ES-I3 (cell line): ENCODE measurements at regions not wholly inside any gene's neighbourhood (a gene's known extent, or its start where the extent isn't known, plus 50 kb on each side); places are given as distances from the start of the nearest gene placed in this dataset.

Experiments
- H3K36me3 ChIP-seq: 2 replicates; pipeline ENCODE4 v1.6.1; 2013; ENCODE audit warnings: mild to moderate bottlenecking, low read length, control low read depth, moderate library complexity; ENCODE audit not compliant: insufficient read depth
- H3K4me1 ChIP-seq: 2 replicates; pipeline ENCODE4 v1.6.1; 2013; ENCODE audit warnings: mild to moderate bottlenecking, control low read depth, low read length; ENCODE audit not compliant: insufficient read depth
- H3K9ac ChIP-seq: 2 replicates; pipeline ENCODE4 v1.6.1; 2013; ENCODE audit warnings: low read depth, mild to moderate bottlenecking, low read length, moderate library complexity
- H3K9me3 ChIP-seq: 2 replicates; pipeline ENCODE4 v1.6.1; 2013; ENCODE audit warnings: mild to moderate bottlenecking, low read length, moderate library complexity; ENCODE audit not compliant: control insufficient read depth, insufficient read depth

GRCh38 chr11:115557681-115558080, 53.5 kb upstream of the CADM1 start:
- Histone ChIP-seq H3K9ac (no peak overlapping the region), H3K36me3 (no peaks in the 10 kb centered on the region), H3K9me3 (no peaks in the 10 kb centered on the region; the same call in 1 of the 2 replicates), H3K4me1 (no peaks in the 10 kb centered on the region)

GRCh38 chr11:115556984-115557383, 52.8 kb upstream of the CADM1 start:
- no peaks in the 10 kb centered on the region; the same call in 1 of the 2 replicates for H3K9me3 ChIP-seq
- H3K36me3 ChIP-seq = no peaks in the 10 kb centered on the region
- no peaks in the 10 kb centered on the region for H3K4me1 ChIP-seq
- H3K9ac ChIP-seq = no peak overlapping the region

GRCh38 chr11:115555336-115556090, 51.3 kb upstream of the CADM1 start:
- H3K36me3 ChIP-seq = no peaks in the 10 kb centered on the region
- no peaks in the 10 kb centered on the region for H3K4me1 ChIP-seq
- H3K9me3 ChIP-seq = no peaks in the 10 kb centered on the region; the same call in 1 of the 2 replicates
- no peak overlapping the region for H3K9ac ChIP-seq
